AG09309 (cell line): ENCODE measurements at regions not wholly inside any gene's neighbourhood (a gene's known extent, or its start where the extent isn't known, plus 50 kb on each side); places are given as distances from the start of the nearest gene placed in this dataset.

ENCODE experiments used
- DNase-seq: peaks from one replicate; pipeline ENCODE4 v3.0.0-alpha.2; 2010; ENCODE audit warnings: low read depth
- H3K4me3 ChIP-seq: 2 replicates; pipeline ENCODE4 v1.5.1; 2011; ENCODE audit warnings: mild to moderate bottlenecking, low read depth, low read length, moderate library complexity; ENCODE audit not compliant: control insufficient read depth
- TF ChIP-seq, protein P1 (sequence below): IDR thresholded peaks from 2 replicates; pipeline ENCODE4 v1.5.1; 2011; ENCODE audit warnings: mild to moderate bottlenecking, low read depth, low read length, inconsistent platforms; ENCODE audit not compliant: insufficient read depth, control insufficient read depth; ENCODE audit errors: missing control alignments

DNA sequence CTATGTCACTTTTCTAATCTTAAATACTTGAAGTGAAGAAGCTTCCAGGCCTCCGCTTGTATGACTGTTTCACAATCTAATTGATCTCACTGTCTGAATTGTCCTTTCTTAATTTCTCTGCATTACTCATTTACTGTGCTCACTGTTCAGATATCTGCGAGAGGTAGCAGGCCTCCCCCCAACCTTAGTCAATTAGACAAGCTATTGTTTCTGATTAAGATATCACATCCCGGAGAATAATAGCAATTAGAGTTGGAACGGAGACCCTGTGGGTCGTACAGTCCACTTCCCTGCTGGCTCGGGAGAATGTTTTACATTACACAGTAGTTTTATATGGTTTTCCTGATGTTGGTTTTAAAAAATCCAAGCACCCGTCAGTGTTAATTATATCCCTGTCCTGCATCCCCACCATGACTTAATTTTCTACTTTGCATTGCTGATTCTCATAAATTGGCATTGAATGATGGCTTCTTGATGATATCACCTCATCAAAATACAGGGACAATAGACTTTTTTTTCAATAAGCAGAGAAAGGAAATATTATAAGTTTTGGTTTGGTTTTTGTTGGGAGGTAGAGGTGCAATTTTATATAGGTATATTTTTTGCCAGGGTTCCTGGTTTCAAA lies 178.7 kb upstream of the TSHZ2 start:
- TF ChIP-seq, protein P1, sequence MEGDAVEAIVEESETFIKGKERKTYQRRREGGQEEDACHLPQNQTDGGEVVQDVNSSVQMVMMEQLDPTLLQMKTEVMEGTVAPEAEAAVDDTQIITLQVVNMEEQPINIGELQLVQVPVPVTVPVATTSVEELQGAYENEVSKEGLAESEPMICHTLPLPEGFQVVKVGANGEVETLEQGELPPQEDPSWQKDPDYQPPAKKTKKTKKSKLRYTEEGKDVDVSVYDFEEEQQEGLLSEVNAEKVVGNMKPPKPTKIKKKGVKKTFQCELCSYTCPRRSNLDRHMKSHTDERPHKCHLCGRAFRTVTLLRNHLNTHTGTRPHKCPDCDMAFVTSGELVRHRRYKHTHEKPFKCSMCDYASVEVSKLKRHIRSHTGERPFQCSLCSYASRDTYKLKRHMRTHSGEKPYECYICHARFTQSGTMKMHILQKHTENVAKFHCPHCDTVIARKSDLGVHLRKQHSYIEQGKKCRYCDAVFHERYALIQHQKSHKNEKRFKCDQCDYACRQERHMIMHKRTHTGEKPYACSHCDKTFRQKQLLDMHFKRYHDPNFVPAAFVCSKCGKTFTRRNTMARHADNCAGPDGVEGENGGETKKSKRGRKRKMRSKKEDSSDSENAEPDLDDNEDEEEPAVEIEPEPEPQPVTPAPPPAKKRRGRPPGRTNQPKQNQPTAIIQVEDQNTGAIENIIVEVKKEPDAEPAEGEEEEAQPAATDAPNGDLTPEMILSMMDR, result no peak
- no peak for DNase-seq
- H3K4me3 ChIP-seq, result no peak overlapping the region

DNA sequence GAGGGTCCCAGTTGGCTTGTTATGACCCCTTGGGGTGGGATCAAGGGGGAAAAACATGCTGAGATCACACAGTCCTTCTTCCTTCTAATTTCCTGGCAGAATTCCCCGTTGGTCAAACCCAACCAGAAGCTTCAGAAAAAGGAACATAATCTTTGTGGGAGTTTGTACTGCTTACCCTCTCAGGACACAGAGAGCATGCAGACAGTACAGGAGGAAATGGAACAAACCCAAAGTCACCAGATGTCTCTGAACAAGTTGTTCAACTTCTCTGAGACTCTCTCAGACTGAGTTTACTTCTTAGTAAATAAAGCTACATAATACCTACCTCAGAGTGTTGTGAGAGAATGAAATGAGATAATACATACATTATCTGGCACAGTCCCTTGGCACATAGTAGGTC lies 181.1 kb upstream of the TSHZ2 start:
- H3K4me3 ChIP-seq, result no peak overlapping the region
- TF ChIP-seq, protein P1, result no peak
- no peak for DNase-seq

DNA sequence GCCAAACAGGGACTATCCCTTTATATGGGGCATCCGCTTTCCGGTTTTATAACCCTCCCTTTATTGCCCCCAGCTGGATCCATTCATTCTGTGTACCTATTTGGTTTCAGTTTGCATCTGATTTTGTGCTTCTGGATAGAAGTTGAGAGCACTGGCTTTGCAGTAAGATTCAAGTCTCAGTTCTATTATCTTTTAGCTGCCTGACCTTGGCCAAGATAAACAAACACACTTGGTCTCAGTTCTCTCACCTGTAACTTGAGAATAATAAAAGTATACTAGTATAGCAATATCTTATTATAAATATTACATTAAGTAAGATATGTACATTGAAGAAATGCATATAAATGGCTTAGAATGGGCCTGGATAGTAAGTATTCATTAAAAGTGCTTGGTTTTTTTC lies 182.4 kb upstream of the TSHZ2 start:
- no peak overlapping the region for H3K4me3 ChIP-seq
- DNase-seq, result no peak
- TF ChIP-seq, protein P1, result no peak

DNA sequence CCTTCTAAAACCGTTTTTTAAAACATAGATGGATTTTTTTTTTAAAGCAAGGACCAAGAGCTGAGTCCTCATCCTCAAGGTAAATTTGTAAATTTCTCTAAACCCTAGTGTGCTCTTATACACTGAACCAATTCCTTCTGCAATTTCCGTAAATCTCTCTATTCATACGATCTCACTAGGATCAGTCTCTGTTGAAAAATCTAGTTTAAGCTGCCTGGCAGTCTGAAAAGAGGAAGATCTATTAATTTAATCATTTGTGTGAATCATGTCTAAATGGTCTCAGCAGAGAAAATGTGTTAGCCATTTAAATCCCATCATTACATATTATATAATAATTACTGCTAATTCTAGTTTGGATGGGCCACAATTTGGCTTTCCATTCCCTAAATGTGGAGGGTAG lies 184.2 kb upstream of the TSHZ2 start:
- DNase-seq, result no peak
- no peak overlapping the region for H3K4me3 ChIP-seq
- TF ChIP-seq, protein P1, result no peak

DNA sequence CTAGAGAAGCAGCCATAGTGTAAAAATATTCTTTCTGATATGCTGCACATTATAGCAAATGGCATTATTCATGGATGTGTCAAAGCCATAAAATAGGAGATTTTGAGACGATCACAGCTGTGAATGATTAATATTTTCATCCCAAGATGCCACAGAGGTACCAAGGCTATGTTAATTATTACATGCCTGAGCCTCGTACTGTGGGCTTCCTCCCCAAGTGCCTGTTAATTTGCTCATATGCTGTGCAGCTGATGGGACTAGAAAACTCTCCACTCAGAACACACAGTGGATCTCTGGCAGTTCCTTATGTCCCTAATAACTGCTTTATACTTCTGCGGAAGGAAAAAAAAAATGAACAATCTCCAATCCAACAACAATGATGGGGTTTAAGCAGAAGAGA lies 184.9 kb upstream of the TSHZ2 start:
- H3K4me3 ChIP-seq, result no peak overlapping the region
- no peak for DNase-seq
- TF ChIP-seq, protein P1, result no peak

DNA sequence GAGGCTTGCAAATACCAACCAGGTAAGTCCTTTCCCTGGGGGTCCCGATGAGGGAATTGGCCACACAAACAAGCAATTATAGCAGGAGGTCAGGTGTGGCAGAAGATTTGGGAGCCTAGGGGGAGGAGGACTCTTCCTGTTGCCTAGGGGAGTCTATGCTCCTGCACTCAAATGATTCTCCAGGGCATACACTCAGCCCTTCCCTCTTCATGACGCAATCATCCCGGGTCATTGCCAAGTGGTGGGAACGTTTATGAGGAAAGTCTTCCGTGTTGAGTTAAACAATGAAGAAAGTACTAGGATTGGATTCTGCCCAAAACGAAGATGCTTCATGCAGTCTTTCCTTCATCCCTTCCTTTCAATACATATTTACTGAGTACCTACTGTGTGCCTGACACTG lies 186.5 kb upstream of the TSHZ2 start:
- DNase-seq, result no peak
- no peak overlapping the region for H3K4me3 ChIP-seq
- TF ChIP-seq, protein P1, result no peak

DNA sequence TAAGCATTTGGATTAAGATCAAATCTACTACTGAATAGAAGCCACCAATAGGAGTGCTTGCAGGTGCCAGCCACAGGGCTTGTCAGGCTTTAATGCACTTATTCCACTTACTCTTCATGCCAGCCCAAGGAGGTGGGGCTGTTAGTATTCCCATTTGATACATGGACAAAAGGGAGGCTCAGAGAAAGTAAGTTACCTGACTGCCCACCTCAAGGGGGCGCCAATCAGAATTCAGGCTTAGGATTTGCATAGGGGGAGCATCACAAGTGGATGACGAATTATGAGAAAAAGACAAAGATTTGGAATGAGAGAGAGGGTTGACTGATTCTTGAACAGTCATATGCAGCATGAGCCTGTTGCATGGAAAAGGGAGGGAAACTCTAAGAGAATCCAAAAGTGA lies 188.4 kb upstream of the TSHZ2 start:
- TF ChIP-seq, protein P1, result no peak
- no peak overlapping the region for H3K4me3 ChIP-seq
- DNase-seq, result no peak
